OCI-LY1 (cell line): ENCODE measurements at regions not wholly inside any gene's neighbourhood (a gene's known extent, or its start where the extent isn't known, plus 50 kb on each side); places are given as distances from the start of the nearest gene placed in this dataset.

Experiments
- H2AFZ ChIP-seq: fragments of 200-600 bp; sonication (generic), shearing (Covaris generic); 2 replicates; pipeline ENCODE4 v1.6.0; 2014; ENCODE audit warnings: antibody characterized with exemption, mild to moderate bottlenecking, low read length
- H3F3A ChIP-seq: fragments of 200-600 bp; sonication (generic), shearing (Covaris generic); 2 replicates; pipeline ENCODE4 v1.6.0; 2014; ENCODE audit warnings: mild to moderate bottlenecking, antibody characterized with exemption, low read length, moderate library complexity; ENCODE audit not compliant: insufficient read depth
- H3K27ac ChIP-seq: fragments of 200-600 bp; sonication (generic); 2 replicates; pipeline ENCODE4 v1.5.1; 2014; ENCODE audit warnings: low read length, mixed run types, mild to moderate bottlenecking, low read depth; ENCODE audit not compliant: poor library complexity, severe bottlenecking
- H3K27me3 ChIP-seq: fragments of 200-600 bp; sonication (generic); 2 replicates; pipeline ENCODE4 v1.6.0; 2014; ENCODE audit warnings: antibody characterized with exemption, mild to moderate bottlenecking, low read length, moderate library complexity; ENCODE audit not compliant: insufficient read depth
- H3K36me3 ChIP-seq: fragments of 200-600 bp; sonication (generic); 2 replicates; pipeline ENCODE4 v1.6.1; 2014; ENCODE audit warnings: mild to moderate bottlenecking, antibody characterized with exemption, low read length, moderate library complexity, mixed read lengths; ENCODE audit not compliant: insufficient read depth
- H3K4me1 ChIP-seq: fragments of 200-600 bp; sonication (generic); 2 replicates; pipeline ENCODE4 v1.5.1; 2014; ENCODE audit warnings: mild to moderate bottlenecking, low read length, moderate library complexity; ENCODE audit not compliant: insufficient read depth, severe bottlenecking
- H3K4me2 ChIP-seq: fragments of 200-600 bp; sonication (generic), shearing (Covaris generic); 2 replicates; pipeline ENCODE4 v1.6.1; 2014; ENCODE audit warnings: low read length
- H3K4me3 ChIP-seq: fragments of 200-600 bp; sonication (generic); 2 replicates; pipeline ENCODE4 v1.5.1; 2014; ENCODE audit warnings: low read length, low read depth, mild to moderate bottlenecking, mixed read lengths; ENCODE audit not compliant: poor library complexity, severe bottlenecking
- H3K79me2 ChIP-seq: fragments of 200-600 bp; shearing (Covaris generic); 2 replicates; pipeline ENCODE4 v1.6.1; 2016; ENCODE audit warnings: mixed run types, low read length, mixed read lengths; ENCODE audit not compliant: insufficient read depth
- H3K9ac ChIP-seq: fragments of 200-600 bp; sonication (generic), shearing (Covaris generic); 2 replicates; pipeline ENCODE4 v1.6.1; 2014; ENCODE audit warnings: mild to moderate bottlenecking, low read length, mixed read lengths
- H3K9me2 ChIP-seq: fragments of 200-600 bp; sonication (generic), shearing (Covaris generic); 2 replicates; pipeline ENCODE4 v1.6.1; 2014; ENCODE audit warnings: low read depth, mild to moderate bottlenecking, low read length, mixed read lengths
- H3K9me3 ChIP-seq: fragments of 200-600 bp; shearing (Covaris generic); 2 replicates; pipeline ENCODE4 v1.6.1; 2014; ENCODE audit warnings: low read length, mixed read lengths
- H4K20me1 ChIP-seq: fragments of 200-600 bp; sonication (generic), shearing (Covaris generic); 2 replicates; pipeline ENCODE4 v1.6.0; 2016; ENCODE audit warnings: mild to moderate bottlenecking, low read length; ENCODE audit not compliant: insufficient read depth
- EZH2 ChIP-seq: fragments of 200-600 bp; sonication (generic), shearing (Covaris generic); IDR thresholded peaks from 2 replicates; pipeline ENCODE4 v1.8.0; 2017; ENCODE audit warnings: borderline replicate concordance, mixed run types, mild to moderate bottlenecking, antibody characterized with exemption, low read length, moderate library complexity, mixed read lengths
- TF ChIP-seq, protein P1 (sequence below): fragments of 200-600 bp; sonication (generic), shearing (Covaris generic); IDR thresholded peaks from 2 replicates; pipeline ENCODE4 v1.5.1; 2017; ENCODE audit warnings: mild to moderate bottlenecking, antibody characterized with exemption, low read length, moderate library complexity, mixed read lengths

GRCh38 chr5:88093765-88094164 is 174.9 kb downstream of the TMEM161B start:
- Histone ChIP-seq H3K4me2 (no peak overlapping the region), H4K20me1 (no peaks in the 10 kb centered on the region), H2AFZ (no peak overlapping the region), H3K27ac (no peak overlapping the region), H3K4me1 (no peaks in the 10 kb centered on the region), H3K27me3 (no peaks in the 10 kb centered on the region), H3K4me3 (no peak overlapping the region), H3K79me2 (no peaks in the 10 kb centered on the region), H3K9me2 (no peaks in the 10 kb centered on the region), H3F3A (no peaks in the 10 kb centered on the region), H3K9ac (no peak overlapping the region), H3K36me3 (no peaks in the 10 kb centered on the region), H3K9me3 (no peaks in the 10 kb centered on the region)
- TF ChIP-seq, protein P1, sequence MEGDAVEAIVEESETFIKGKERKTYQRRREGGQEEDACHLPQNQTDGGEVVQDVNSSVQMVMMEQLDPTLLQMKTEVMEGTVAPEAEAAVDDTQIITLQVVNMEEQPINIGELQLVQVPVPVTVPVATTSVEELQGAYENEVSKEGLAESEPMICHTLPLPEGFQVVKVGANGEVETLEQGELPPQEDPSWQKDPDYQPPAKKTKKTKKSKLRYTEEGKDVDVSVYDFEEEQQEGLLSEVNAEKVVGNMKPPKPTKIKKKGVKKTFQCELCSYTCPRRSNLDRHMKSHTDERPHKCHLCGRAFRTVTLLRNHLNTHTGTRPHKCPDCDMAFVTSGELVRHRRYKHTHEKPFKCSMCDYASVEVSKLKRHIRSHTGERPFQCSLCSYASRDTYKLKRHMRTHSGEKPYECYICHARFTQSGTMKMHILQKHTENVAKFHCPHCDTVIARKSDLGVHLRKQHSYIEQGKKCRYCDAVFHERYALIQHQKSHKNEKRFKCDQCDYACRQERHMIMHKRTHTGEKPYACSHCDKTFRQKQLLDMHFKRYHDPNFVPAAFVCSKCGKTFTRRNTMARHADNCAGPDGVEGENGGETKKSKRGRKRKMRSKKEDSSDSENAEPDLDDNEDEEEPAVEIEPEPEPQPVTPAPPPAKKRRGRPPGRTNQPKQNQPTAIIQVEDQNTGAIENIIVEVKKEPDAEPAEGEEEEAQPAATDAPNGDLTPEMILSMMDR: no peak
- no peak for TF ChIP-seq EZH2

DNA sequence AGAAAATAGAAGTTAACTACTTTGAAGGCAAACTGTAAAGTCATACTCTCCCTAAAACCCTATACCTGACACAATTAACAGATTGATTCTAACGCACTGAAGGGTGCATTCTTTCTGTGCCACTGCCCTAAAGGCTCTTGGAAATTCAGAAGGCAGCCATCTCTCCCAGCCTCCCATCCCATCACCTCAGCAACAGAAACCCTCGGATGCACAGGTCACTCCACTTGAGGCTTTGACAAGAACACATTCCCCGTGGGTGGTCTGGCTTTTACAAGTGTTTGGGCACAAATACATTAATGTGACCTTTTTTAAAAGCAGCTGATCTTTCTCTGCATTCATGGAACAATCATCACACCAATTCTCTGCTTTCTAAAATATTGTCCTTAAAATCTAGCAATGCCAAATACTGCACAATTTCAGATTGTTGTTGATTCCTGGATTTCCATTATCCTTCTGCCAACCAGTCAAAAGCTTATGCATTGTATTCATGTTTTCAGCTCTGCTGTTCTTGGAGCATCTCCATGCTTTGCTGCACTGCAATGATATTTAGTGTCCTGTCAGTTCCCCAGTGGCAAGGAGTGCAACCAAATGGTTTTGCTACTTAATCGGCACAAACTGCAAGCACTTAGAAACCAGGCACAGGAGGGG is 175.6 kb downstream of the TMEM161B start:
- TF ChIP-seq, protein P1: no peak
- TF ChIP-seq EZH2: no peak
- no peak overlapping the region for H3K9ac ChIP-seq
- H4K20me1 ChIP-seq: no peaks in the 10 kb centered on the region
- H2AFZ ChIP-seq: no peak overlapping the region
- H3K9me3 ChIP-seq: no peaks in the 10 kb centered on the region
- no peaks in the 10 kb centered on the region for H3K4me1 ChIP-seq
- no peaks in the 10 kb centered on the region for H3K79me2 ChIP-seq
- H3K4me2 ChIP-seq: no peak overlapping the region
- no peaks in the 10 kb centered on the region for H3K27me3 ChIP-seq
- no peaks in the 10 kb centered on the region for H3K9me2 ChIP-seq
- H3K4me3 ChIP-seq: no peak overlapping the region
- H3F3A ChIP-seq: no peaks in the 10 kb centered on the region
- no peaks in the 10 kb centered on the region for H3K36me3 ChIP-seq
- no peak overlapping the region for H3K27ac ChIP-seq

DNA sequence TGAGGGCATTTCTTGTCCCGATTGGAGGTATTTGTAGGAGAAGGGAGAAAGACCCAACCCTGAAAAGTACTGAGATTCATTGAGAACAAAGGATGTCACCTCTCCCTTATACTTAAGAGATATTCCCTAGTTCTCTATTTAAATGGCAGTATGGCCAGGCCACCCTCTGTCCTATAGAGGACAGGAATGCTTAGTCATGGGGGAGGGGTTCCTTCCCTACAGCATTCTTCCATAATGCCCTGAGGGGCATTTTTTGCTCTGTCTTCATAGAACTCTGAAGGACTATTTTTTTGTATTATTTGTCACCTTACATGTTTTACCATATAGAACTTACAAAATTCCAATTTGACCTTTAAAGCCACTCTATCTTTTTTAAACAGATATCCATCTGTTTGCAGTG is 176.3 kb downstream of the TMEM161B start:
- Histone ChIP-seq H3K9ac (no peak overlapping the region), H2AFZ (no peak overlapping the region)

More for the DNA sequence above, 176.3 kb downstream of the TMEM161B start:
- Histone ChIP-seq H3K4me3 (no peak overlapping the region), H3K27me3 (no peaks in the 10 kb centered on the region), H3K36me3 (no peaks in the 10 kb centered on the region), H4K20me1 (no peaks in the 10 kb centered on the region), H3F3A (no peaks in the 10 kb centered on the region), H3K9me2 (no peaks in the 10 kb centered on the region), H3K9me3 (no peaks in the 10 kb centered on the region), H3K4me2 (no peak overlapping the region), H3K79me2 (no peaks in the 10 kb centered on the region), H3K4me1 (no peaks in the 10 kb centered on the region), H3K27ac (no peak overlapping the region)
- TF ChIP-seq, protein P1: no peak
- TF ChIP-seq EZH2: no peak
